ENCODE measurements at regions not wholly inside any gene's neighbourhood (a gene's known extent, or its start where the extent isn't known, plus 50 kb on each side); places are given as distances from the start of the nearest gene placed in this dataset.

GRCh38 chr12:102534899-102535298 is 54.5 kb upstream of the IGF1 start:
- H3K36me3 Mint-ChIP-seq (ENCODE audit: low read depth), result no peaks in the 10 kb centered on the region
- H3K27ac Mint-ChIP-seq, result peak overlapping the region; percentile 22 to 83 (median 69)
- H3K4me3 Mint-ChIP-seq, result no peak overlapping the region
- H3K27me3 Mint-ChIP-seq (ENCODE audit: low read depth), result peaks cover 3% of the 10 kb centered on the region
- TF ChIP-seq CTCF (IDR thresholded peaks at IDR 0.05; ENCODE audit: unreplicated experiment in 3 of 3), result no peak
- no peaks in the 10 kb centered on the region for H3K9me3 Mint-ChIP-seq
- peaks cover 39% of the 10 kb centered on the region for H3K4me1 Mint-ChIP-seq

- no peaks in the 10 kb centered on the region for H3K9me3 Mint-ChIP-seq
- H3K4me3 Mint-ChIP-seq, result no peak overlapping the region
- TF ChIP-seq CTCF (IDR thresholded peaks at IDR 0.05; ENCODE audit: unreplicated experiment in 3 of 3), result no peak
- peaks cover 3% of the 10 kb centered on the region for H3K27me3 Mint-ChIP-seq (ENCODE audit: low read depth)
- H3K36me3 Mint-ChIP-seq (ENCODE audit: low read depth), result no peaks in the 10 kb centered on the region
- H3K27ac Mint-ChIP-seq, result peak overlapping the region; percentile 5 to 83 (median 69)
- H3K4me1 Mint-ChIP-seq, result peaks cover 33% of the 10 kb centered on the region
Measured at GRCh38 chr12:102533483-102534215, 53.3 kb upstream of the IGF1 start.
